Head of caudate nucleus (tissue), 42 donors: ENCODE measurements at regions not wholly inside any gene's neighbourhood (a gene's known extent, or its start where the extent isn't known, plus 50 kb on each side); places are given as distances from the start of the nearest gene placed in this dataset.

Experiments used
- DNase-seq, 42 donors: peaks; one replicate each; pipeline versions ENCODE4 v3.0.0 to v3.0.0-alpha.2; 2020 to 2021; ENCODE audit warnings: mixed read lengths in 7 of 42
- intact Hi-C: fragments of 100-400 bp; cut with DNase I; formaldehyde crosslinking; loops from one replicate; pipeline ENCODE4 v1.15.0; 2022

- intact Hi-C loops: no loop called here
- no peak for DNase-seq
Measured at GRCh38 chr14:49527221-49527620, 59.0 kb downstream of the RPS29 start.

GRCh38 chr14:49526101-49526500 lies 60.1 kb downstream of the RPS29 start:
- DNase-seq: no peak
- intact Hi-C loops: no loop called here

GRCh38 chr14:49516286-49516685 lies 69.9 kb downstream of the RPS29 start:
- intact Hi-C loops: no loop called here

GRCh38 chr14:49512571-49512970 lies 73.6 kb downstream of the RPS29 start:
- intact Hi-C loops: no loop called here

More at GRCh38 chr14:49516286-49516685, 69.9 kb downstream of the RPS29 start:
- no peak for DNase-seq

GRCh38 chr14:49512147-49512551 lies 74.0 kb downstream of the RPS29 start:
- DNase-seq: peak in 12 of 42 donors; percentile 2 to 61 (median 26)
- intact Hi-C loops: no loop called here

More at GRCh38 chr14:49512571-49512970, 73.6 kb downstream of the RPS29 start:
- no peak for DNase-seq

GRCh38 chr14:49508124-49508523 lies 78.1 kb downstream of the RPS29 start:
- DNase-seq: no peak
- intact Hi-C loops: no loop called here

- intact Hi-C loops: no loop called here
Measured at GRCh38 chr14:49506650-49507049, 79.5 kb downstream of the RPS29 start.

GRCh38 chr14:49505041-49505766 lies 81.0 kb downstream of the RPS29 start:
- DNase-seq: no peak
- intact Hi-C loops: no loop called here

More at GRCh38 chr14:49506650-49507049, 79.5 kb downstream of the RPS29 start:
- no peak for DNase-seq

GRCh38 chr14:49497725-49498348 lies 88.3 kb downstream of the RPS29 start:
- DNase-seq: peak in 12 of 42 donors; percentile 3 to 59 (median 20)
- intact Hi-C loops: no loop called here

GRCh38 chr14:49497267-49497666 lies 88.9 kb downstream of the RPS29 start:
- intact Hi-C loops: no loop called here
- no peak for DNase-seq

- no peak for DNase-seq
- intact Hi-C loops: no loop called here
Measured at GRCh38 chr14:49494836-49495235, 91.3 kb downstream of the RPS29 start.

GRCh38 chr14:49493557-49493956 lies 92.6 kb downstream of the RPS29 start:
- no peak for DNase-seq
- intact Hi-C loops: no loop called here

- intact Hi-C loops: no loop called here
- no peak for DNase-seq
Measured at GRCh38 chr14:49492151-49492550, 94.0 kb downstream of the RPS29 start.

GRCh38 chr14:49489341-49489740 lies 96.8 kb downstream of the RPS29 start:
- DNase-seq: no peak
- intact Hi-C loops: no loop called here

- intact Hi-C loops: no loop called here
- DNase-seq: no peak
Measured at GRCh38 chr14:49487238-49487637, 98.9 kb downstream of the RPS29 start.

GRCh38 chr14:49485290-49485689 lies 100.9 kb downstream of the RPS29 start:
- no peak for DNase-seq
- intact Hi-C loops: no loop called here

- no peak for DNase-seq
- intact Hi-C loops: no loop called here
Measured at GRCh38 chr14:49484180-49484579, 102.0 kb downstream of the RPS29 start.

GRCh38 chr14:49483268-49483667 lies 102.9 kb downstream of the RPS29 start:
- intact Hi-C loops: no loop called here
- DNase-seq: no peak

GRCh38 chr14:49480979-49481498 lies 105.1 kb downstream of the RPS29 start:
- intact Hi-C loops: no loop called here
- no peak for DNase-seq

GRCh38 chr14:49480053-49480760 lies 106.0 kb downstream of the RPS29 start:
- no peak for DNase-seq
- intact Hi-C loops: no loop called here
